ENCODE measurements at regions not wholly inside any gene's neighbourhood (a gene's known extent, or its start where the extent isn't known, plus 50 kb on each side); places are given as distances from the start of the nearest gene placed in this dataset.

- no peak for DNase-seq
- intact Hi-C loops (cut with DNase I), result no loop called here
- no peak for ATAC-seq (ENCODE audit: poor library complexity)
Measured at GRCh38 chr9:6072865-6073264, 57.4 kb upstream of the RANBP6 start.

DNA sequence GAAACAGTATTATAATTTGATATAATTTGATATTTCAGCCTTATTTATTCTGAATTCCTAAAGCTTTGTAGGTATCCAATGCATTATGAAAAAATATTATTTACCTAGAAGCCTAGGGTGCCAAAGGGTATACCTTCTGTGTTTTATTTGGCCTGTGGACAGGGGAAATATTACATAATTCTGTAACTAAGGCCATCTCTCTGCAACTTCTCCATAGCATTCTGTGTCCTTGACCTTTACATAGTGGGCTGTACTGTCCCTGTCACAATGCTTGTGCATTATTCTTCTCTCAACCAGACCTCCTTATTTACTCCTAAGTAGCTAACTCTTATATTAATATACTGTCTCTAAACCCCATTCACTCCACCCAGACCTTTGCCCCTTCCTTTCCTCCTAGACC lies 57.0 kb upstream of the RANBP6 start:
- no peak for ATAC-seq (ENCODE audit: poor library complexity)
- DNase-seq, result no peak
- intact Hi-C loops (cut with DNase I), result no loop called here

GRCh38 chr9:6068983-6069382 lies 53.6 kb upstream of the RANBP6 start:
- intact Hi-C loops (cut with DNase I), result no loop called here
- ATAC-seq (ENCODE audit: poor library complexity), result no peak

DNA sequence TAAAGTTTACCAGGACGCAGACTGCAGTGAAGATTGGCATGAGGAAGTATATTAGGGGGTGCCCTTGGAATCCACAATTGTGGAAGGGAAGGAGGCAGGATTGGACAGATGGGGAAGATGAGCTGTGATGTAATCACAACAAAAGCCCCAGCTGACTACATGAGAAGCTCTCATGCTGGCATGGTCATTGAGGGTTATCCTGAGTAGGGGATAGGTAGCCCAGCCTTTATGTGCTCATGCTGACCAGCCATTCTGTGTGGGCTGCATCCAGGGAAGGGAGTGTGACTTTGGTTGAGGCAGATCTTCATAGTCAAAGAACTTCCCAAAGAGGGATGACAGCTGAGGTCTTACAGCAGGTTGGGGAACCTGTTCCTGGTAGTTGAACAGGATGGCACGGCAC lies 52.0 kb upstream of the RANBP6 start:
- intact Hi-C loops (cut with DNase I), result no loop called here
- no peak for DNase-seq
- no peak for ATAC-seq (ENCODE audit: poor library complexity)

More at GRCh38 chr9:6068983-6069382, 53.6 kb upstream of the RANBP6 start:
- no peak for DNase-seq

Measured in Right ventricle myocardium superior (tissue), 1 donor.